PC-9 (cell line): ENCODE measurements at regions not wholly inside any gene's neighbourhood (a gene's known extent, or its start where the extent isn't known, plus 50 kb on each side); places are given as distances from the start of the nearest gene placed in this dataset.
"Not testable (repeated sequence)": the region's sequence is repeated elsewhere in the genome, so short reads cannot be mapped to it uniquely, and the experiment has no call there.

Experiments used
- BruUV-seq: library from RNA; stranded (reverse); fragments of 400-500 nt; replicated peaks from 2 replicates; lab custom pipeline; 2021; lab: Mats Ljungman, UMichigan
- CTCF ChIA-PET: fragments of 300-600 bp; sonication (Branson Sonifier 250); formaldehyde crosslinking; loops from one replicate; lab custom pipeline; 2022; ENCODE audit warnings: antibody characterized with exemption; lab: Charles Lee
- POLR2A ChIA-PET: fragments of 300-600 bp; sonication (Branson Sonifier 250); formaldehyde crosslinking; loops from one replicate; lab custom pipeline; 2022; ENCODE audit warnings: antibody characterized with exemption; ENCODE audit not compliant: unreplicated experiment; lab: Charles Lee
- DNase-seq, 2 experiments: peaks; one replicate each; pipeline versions ENCODE4 v3.0.0 to v3.0.0-alpha.2; 2015 to 2022; ENCODE audit warnings: mixed read lengths in 1 of 2
- H2AFZ ChIP-seq: fragments of 200-600 bp; sonication (generic); 2 replicates; pipeline ENCODE4 v1.8.1; 2017; ENCODE audit warnings: antibody characterized with exemption
- H3F3A ChIP-seq: fragments of 200-600 bp; sonication (generic); 2 replicates; pipeline ENCODE4 v1.8.1; 2017; ENCODE audit warnings: antibody characterized with exemption, mild to moderate bottlenecking, low read depth; ENCODE audit not compliant: insufficient read depth
- H3K27ac ChIP-seq: fragments of 200-600 bp; sonication (generic); 2 replicates; pipeline ENCODE4 v1.6.1; 2016; ENCODE audit warnings: mixed run types
- H3K27me3 ChIP-seq: fragments of 200-600 bp; sonication (generic); 2 replicates; pipeline ENCODE4 v1.6.1; 2016; ENCODE audit warnings: low read depth, mixed run types; ENCODE audit not compliant: insufficient read depth
- H3K36me3 ChIP-seq: fragments of 200-600 bp; sonication (generic); 2 replicates; pipeline ENCODE4 v1.6.1; 2016; ENCODE audit warnings: low read depth, mixed run types
- H3K4me1 ChIP-seq: fragments of 200-600 bp; sonication (generic); replicated peaks from 2 replicates; pipeline ENCODE4 v1.6.1; 2016; ENCODE audit warnings: mixed run types; ENCODE audit not compliant: insufficient read depth
- H3K4me2 ChIP-seq: fragments of 200-600 bp; sonication (generic); 2 replicates; pipeline ENCODE4 v1.6.1; 2017; ENCODE audit warnings: mixed run types
- H3K4me3 ChIP-seq: fragments of 200-600 bp; sonication (generic); 2 replicates; pipeline ENCODE4 v1.6.1; 2016; ENCODE audit warnings: mixed run types
- H3K79me2 ChIP-seq: fragments of 200-600 bp; sonication (generic); 2 replicates; pipeline ENCODE4 v1.6.1; 2017; ENCODE audit warnings: low read depth, mixed run types
- H3K9me2 ChIP-seq: fragments of 200-600 bp; sonication (generic); 2 replicates; pipeline ENCODE4 v1.8.1; 2017; ENCODE audit warnings: mild to moderate bottlenecking; ENCODE audit not compliant: insufficient read depth
- H3K9me3 ChIP-seq: fragments of 200-600 bp; sonication (generic); 2 replicates; pipeline ENCODE4 v1.8.1; 2016; ENCODE audit warnings: low read depth; ENCODE audit not compliant: insufficient read depth
- H4K20me1 ChIP-seq: fragments of 200-600 bp; sonication (generic); 2 replicates; pipeline ENCODE4 v1.8.1; 2017; ENCODE audit not compliant: insufficient read depth
- EZH2 ChIP-seq: fragments of 200-600 bp; sonication (generic); IDR thresholded peaks from 2 replicates; pipeline ENCODE4 v1.8.0; 2017; ENCODE audit warnings: antibody characterized with exemption, low read depth
- intact Hi-C: fragments of 100-400 bp; cut with micrococcal nuclease; formaldehyde crosslinking; loops from one replicate; pipeline ENCODE4 v1.10.0; 2022; ENCODE audit not compliant: unreplicated experiment
- TF ChIP-seq, protein P1 (sequence below): fragments of 200-600 bp; sonication (generic); conservative IDR thresholded peaks from 2 replicates; pipeline ENCODE4 v1.6.1; 2017; ENCODE audit warnings: mixed run types, antibody characterized with exemption, mild to moderate bottlenecking, moderate library complexity

DNA sequence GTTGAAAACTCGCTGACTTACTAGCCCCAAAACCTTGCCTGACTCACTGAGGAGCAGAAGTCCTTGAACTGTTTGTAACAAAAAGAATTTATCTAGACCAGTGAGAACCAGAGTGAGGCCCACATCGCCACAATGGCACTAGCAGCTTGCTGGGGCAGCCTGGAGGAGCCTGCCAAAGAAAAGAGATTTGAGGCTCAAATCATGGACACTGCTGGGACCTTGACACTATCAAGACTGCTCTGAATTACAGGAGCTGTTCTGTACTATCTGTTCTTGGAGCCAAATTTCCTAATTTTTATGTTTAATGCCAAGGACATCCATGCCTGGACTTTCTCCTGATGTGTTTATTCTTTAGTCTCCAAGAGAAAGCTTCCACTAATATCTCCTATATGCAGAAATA is 82.0 kb upstream of the JCAD start:
- BruUV-seq: no TSS peak
- H2AFZ ChIP-seq: no peak overlapping the region
- no peaks in the 10 kb centered on the region for H3K4me1 ChIP-seq
- no peak overlapping the region for H3K27ac ChIP-seq
- TF ChIP-seq, protein P1, sequence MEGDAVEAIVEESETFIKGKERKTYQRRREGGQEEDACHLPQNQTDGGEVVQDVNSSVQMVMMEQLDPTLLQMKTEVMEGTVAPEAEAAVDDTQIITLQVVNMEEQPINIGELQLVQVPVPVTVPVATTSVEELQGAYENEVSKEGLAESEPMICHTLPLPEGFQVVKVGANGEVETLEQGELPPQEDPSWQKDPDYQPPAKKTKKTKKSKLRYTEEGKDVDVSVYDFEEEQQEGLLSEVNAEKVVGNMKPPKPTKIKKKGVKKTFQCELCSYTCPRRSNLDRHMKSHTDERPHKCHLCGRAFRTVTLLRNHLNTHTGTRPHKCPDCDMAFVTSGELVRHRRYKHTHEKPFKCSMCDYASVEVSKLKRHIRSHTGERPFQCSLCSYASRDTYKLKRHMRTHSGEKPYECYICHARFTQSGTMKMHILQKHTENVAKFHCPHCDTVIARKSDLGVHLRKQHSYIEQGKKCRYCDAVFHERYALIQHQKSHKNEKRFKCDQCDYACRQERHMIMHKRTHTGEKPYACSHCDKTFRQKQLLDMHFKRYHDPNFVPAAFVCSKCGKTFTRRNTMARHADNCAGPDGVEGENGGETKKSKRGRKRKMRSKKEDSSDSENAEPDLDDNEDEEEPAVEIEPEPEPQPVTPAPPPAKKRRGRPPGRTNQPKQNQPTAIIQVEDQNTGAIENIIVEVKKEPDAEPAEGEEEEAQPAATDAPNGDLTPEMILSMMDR: no peak
- no peak for TF ChIP-seq EZH2
- H3K4me2 ChIP-seq: no peak overlapping the region
- H3K79me2 ChIP-seq: no peaks in the 10 kb centered on the region
- no peak for DNase-seq
- no peaks in the 10 kb centered on the region for H3K27me3 ChIP-seq
- POLR2A ChIA-PET: no interaction called here
- H3K36me3 ChIP-seq: no peaks in the 10 kb centered on the region
- H4K20me1 ChIP-seq: no peaks in the 10 kb centered on the region
- H3K9me3 ChIP-seq: no peaks in the 10 kb centered on the region
- no peaks in the 10 kb centered on the region for H3K9me2 ChIP-seq
- intact Hi-C loops: no loop called here
- no peak overlapping the region for H3K4me3 ChIP-seq
- CTCF ChIA-PET: no interaction called here
- no peaks in the 10 kb centered on the region for H3F3A ChIP-seq

DNA sequence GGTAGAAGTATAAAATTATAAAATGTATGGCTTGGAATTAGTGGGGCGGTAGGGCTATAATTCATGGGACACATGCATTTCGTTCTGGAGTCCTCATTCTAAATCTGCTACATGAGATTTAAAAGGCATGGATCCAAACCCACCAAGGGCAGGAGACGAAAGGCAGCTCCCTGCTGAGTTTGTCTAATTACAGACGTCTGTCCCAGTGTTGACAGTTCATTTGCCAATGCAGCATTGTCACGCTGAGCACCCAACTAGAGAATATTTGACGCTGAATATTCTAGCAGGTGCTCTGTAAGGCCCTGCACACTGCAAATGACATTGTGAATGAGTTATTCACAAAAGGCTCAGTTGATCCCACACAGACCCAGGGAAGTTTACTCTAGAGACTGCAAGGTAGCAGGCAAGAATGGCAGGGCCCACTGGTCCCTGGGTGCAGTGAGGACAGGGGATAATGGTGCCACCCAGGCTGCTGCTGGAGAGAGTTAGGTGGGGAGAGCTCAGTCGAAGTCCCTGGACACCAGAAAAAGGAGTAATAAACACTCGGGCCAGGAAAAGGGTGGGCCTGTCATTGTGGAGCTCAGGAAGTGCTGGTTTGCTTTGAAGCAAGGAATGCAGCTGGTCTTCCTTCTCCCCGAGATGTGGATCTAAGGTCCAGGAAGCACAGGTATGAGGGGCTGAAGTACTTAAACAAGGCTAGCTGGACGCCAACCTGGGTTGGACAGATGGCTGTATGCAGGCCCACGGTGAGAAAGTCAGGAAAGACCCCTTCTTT is 75.0 kb upstream of the JCAD start:
- H3K4me3 ChIP-seq: no peak overlapping the region
- no peaks in the 10 kb centered on the region for H4K20me1 ChIP-seq
- CTCF ChIA-PET: no interaction called here
- POLR2A ChIA-PET: no interaction called here
- no TSS peak for BruUV-seq
- H3K4me1 ChIP-seq: no peaks in the 10 kb centered on the region
- H2AFZ ChIP-seq: no peak overlapping the region
- intact Hi-C loops: no loop called here
- H3K36me3 ChIP-seq: no peaks in the 10 kb centered on the region
- H3K9me3 ChIP-seq: no peaks in the 10 kb centered on the region
- no peak overlapping the region for H3K27ac ChIP-seq
- DNase-seq: no peak
- no peaks in the 10 kb centered on the region for H3K79me2 ChIP-seq
- H3K27me3 ChIP-seq: no peaks in the 10 kb centered on the region
- TF ChIP-seq EZH2: no peak
- TF ChIP-seq, protein P1: no peak
- H3K9me2 ChIP-seq: no peaks in the 10 kb centered on the region
- H3K4me2 ChIP-seq: no peak overlapping the region
- H3F3A ChIP-seq: no peaks in the 10 kb centered on the region

DNA sequence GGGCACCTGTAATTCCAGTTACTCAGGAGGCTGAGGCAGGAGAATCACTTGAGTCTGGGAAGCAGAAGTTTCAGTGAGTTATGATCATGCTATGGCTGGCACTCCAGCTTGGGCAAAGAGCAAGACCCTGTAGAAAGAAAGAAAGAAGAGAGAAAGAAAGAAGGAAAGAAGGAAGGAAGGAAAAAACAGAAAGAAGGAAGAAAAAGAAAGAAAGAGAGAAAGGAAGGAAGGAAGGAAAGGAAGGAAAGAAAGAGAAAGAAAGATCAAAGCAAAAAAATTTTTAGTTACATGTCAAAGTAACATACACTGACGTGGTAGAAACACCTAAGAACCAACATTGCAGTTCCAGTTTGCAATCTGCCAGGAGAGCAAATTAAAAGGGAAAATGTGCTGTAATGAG is 73.8 kb upstream of the JCAD start:
- Histone ChIP-seq H2AFZ (no peak overlapping the region), H3K4me3 (no peak overlapping the region), H3K9me2 (no peaks in the 10 kb centered on the region), H3K27ac (no peak overlapping the region), H3K36me3 (no peaks in the 10 kb centered on the region), H3K4me2 (no peak overlapping the region), H4K20me1 (no peaks in the 10 kb centered on the region), H3K27me3 (no peaks in the 10 kb centered on the region), H3K9me3 (no peaks in the 10 kb centered on the region), H3F3A (no peaks in the 10 kb centered on the region), H3K4me1 (no peaks in the 10 kb centered on the region), H3K79me2 (no peaks in the 10 kb centered on the region)
- ChIA-PET CTCF (no interaction called here), POLR2A (no interaction called here)
- no peak for TF ChIP-seq EZH2
- TF ChIP-seq, protein P1: no peak
- intact Hi-C loops: no loop called here
- no TSS peak for BruUV-seq
- no peak for DNase-seq

DNA sequence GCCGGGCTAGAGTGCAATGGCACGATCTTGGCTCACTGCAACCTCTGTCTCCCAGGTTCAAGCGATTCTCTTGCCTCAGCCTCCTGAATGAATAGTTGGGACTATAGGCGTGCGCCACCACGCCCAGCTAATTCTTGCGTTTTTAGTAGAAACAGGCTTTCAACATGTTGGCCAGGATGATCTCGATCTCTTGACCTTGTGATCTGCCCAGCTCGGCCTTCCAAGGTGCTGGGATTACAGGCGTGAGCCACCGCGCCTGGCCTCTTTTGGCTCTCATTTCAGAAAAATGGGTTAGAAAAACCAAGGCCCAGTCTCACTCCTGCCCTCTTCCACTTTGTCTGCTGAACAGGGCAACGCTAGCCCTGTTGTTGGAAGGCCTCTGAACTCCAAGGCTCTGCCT is 72.0 kb upstream of the JCAD start:
- H3K9me2 ChIP-seq: not testable (repeated sequence)

DNA sequence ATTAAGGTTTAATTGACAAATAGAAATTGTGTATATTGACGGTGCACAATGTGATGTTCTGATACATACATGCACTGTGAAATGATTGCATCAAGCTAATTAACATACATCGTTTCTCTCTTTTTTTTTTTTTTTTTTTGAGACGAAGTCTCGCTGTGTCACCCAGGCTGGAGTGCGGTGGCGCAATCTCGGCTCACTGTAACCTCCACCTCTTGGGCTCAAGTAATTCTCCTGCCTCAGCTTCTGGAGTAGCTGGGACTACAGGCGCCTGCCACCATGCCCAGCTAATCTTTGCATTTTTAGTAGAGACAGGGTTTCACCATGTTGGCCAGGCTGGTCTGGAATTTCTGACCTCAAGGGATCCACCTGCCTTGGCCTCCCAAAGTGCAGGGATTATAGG is 69.9 kb upstream of the JCAD start:
- H3K4me1 ChIP-seq, H3K9me2 ChIP-seq, H3K36me3 ChIP-seq, POLR2A ChIA-PET, H4K20me1 ChIP-seq, H3K27me3 ChIP-seq, DNase-seq, intact Hi-C loops, H3K27ac ChIP-seq, H3K79me2 ChIP-seq, H3K4me2 ChIP-seq, H3K4me3 ChIP-seq, BruUV-seq, H3F3A ChIP-seq, H2AFZ ChIP-seq, H3K9me3 ChIP-seq: not testable (repeated sequence)
- CTCF ChIA-PET: interaction anchor here (0.6 kb wide), 1 partner anchor 20 kb away, joined by 5 read pairs; no protein-coding TSS in a partner anchor

More for the DNA sequence above, 72.0 kb upstream of the JCAD start:
- H4K20me1 ChIP-seq, H3K27me3 ChIP-seq, intact Hi-C loops, H3K4me2 ChIP-seq, H3F3A ChIP-seq, BruUV-seq, POLR2A ChIA-PET, H3K9me3 ChIP-seq, DNase-seq, H3K79me2 ChIP-seq, H3K27ac ChIP-seq, H3K4me3 ChIP-seq, H2AFZ ChIP-seq, H3K4me1 ChIP-seq, H3K36me3 ChIP-seq: not testable (repeated sequence)
- CTCF ChIA-PET: interaction anchor here (0.6 kb wide), 1 partner anchor 57 kb away, joined by 8 read pairs; no protein-coding TSS in a partner anchor
